Renal cortex interstitium (tissue), 11 donors: ENCODE measurements at regions not wholly inside any gene's neighbourhood (a gene's known extent, or its start where the extent isn't known, plus 50 kb on each side); places are given as distances from the start of the nearest gene placed in this dataset.

ENCODE experiments used
- DNase-seq, 11 donors: peaks; one replicate each; pipeline ENCODE4 v3.0.0-alpha.2; 2013; ENCODE audit warnings: low read depth in 9 of 11, low spot score in 4 of 11; ENCODE audit errors: extremely low read depth in 1 of 11

- no peak for DNase-seq
Measured at GRCh38 chrX:44096666-44097065, 123.5 kb upstream of the NDP start.

GRCh38 chrX:44094821-44095530, 121.8 kb upstream of the NDP start:
- no peak for DNase-seq

GRCh38 chrX:44093431-44093830, 120.2 kb upstream of the NDP start:
- no peak for DNase-seq

GRCh38 chrX:44092778-44093177, 119.6 kb upstream of the NDP start:
- no peak for DNase-seq

- no peak for DNase-seq
Measured at GRCh38 chrX:44088510-44089144, 115.4 kb upstream of the NDP start.

- DNase-seq, result no peak
Measured at GRCh38 chrX:44085209-44085608, 112.0 kb upstream of the NDP start.

- DNase-seq, result no peak
Measured at GRCh38 chrX:44082829-44083228, 109.6 kb upstream of the NDP start.

- DNase-seq, result no peak
Measured at GRCh38 chrX:44080083-44080482, 106.9 kb upstream of the NDP start.

GRCh38 chrX:44072631-44073030, 99.4 kb upstream of the NDP start:
- no peak for DNase-seq

- no peak for DNase-seq
Measured at GRCh38 chrX:44071847-44072551, 98.8 kb upstream of the NDP start.

- no peak for DNase-seq
Measured at GRCh38 chrX:44071070-44071645, 98.0 kb upstream of the NDP start.

GRCh38 chrX:44068043-44068442, 94.9 kb upstream of the NDP start:
- DNase-seq, result no peak

- DNase-seq, result no peak
Measured at GRCh38 chrX:44063606-44064005, 90.4 kb upstream of the NDP start.

GRCh38 chrX:44062840-44063239, 89.7 kb upstream of the NDP start:
- DNase-seq, result no peak

- DNase-seq, result peak in 6 of 11 donors; percentile 6 to 19 (median 10)
Measured at GRCh38 chrX:44061968-44062614, 88.9 kb upstream of the NDP start.

- no peak for DNase-seq
Measured at GRCh38 chrX:44060221-44060620, 87.0 kb upstream of the NDP start.

GRCh38 chrX:44058339-44058738, 85.1 kb upstream of the NDP start:
- no peak for DNase-seq

- DNase-seq, result no peak
Measured at GRCh38 chrX:44055638-44056037, 82.4 kb upstream of the NDP start.

GRCh38 chrX:44054863-44055601, 81.8 kb upstream of the NDP start:
- DNase-seq, result no peak
